BJ (cell line): ENCODE measurements at regions not wholly inside any gene's neighbourhood (a gene's known extent, or its start where the extent isn't known, plus 50 kb on each side); places are given as distances from the start of the nearest gene placed in this dataset.

Experiments used
- CTCF ChIA-PET: fragments of 350-600 bp; formaldehyde crosslinking; extraction: SDS; loops from one replicate; lab custom pipeline; 2021; ENCODE audit warnings: antibody characterized with exemption, inconsistent platforms; lab: Yijun Ruan, JAX
- POLR2A ChIA-PET: fragments of 300-600 bp; sonication (Branson Sonifier 250); formaldehyde crosslinking; extraction: SDS; loops from one replicate; lab custom pipeline; 2021; ENCODE audit warnings: antibody characterized with exemption; lab: Charles Lee
- DNase-seq: peaks from one replicate; pipeline ENCODE4 v3.0.0-alpha.2; 2011; ENCODE audit warnings: low read depth
- H3K27me3 ChIP-seq: 2 replicates; pipeline ENCODE4 v1.6.0; 2011; ENCODE audit warnings: low read length; ENCODE audit not compliant: control insufficient read depth, insufficient read depth
- H3K36me3 ChIP-seq: 2 replicates; pipeline ENCODE4 v1.5.1; 2011; ENCODE audit warnings: low read length; ENCODE audit not compliant: control insufficient read depth, insufficient read depth
- H3K4me3 ChIP-seq: 2 replicates; pipeline ENCODE4 v1.5.1; 2011; ENCODE audit warnings: low read depth, mild to moderate bottlenecking, control low read depth, low read length
- CTCF ChIP-seq: IDR thresholded peaks from 2 replicates; pipeline ENCODE4 v1.5.1; 2011; ENCODE audit warnings: low read depth, mild to moderate bottlenecking, control low read depth, inconsistent platforms, low read length, moderate library complexity; ENCODE audit not compliant: insufficient read depth

GRCh38 chr3:194285024-194285849 lies 65.9 kb downstream of the CPN2 start:
- CTCF ChIA-PET: interaction anchor here (1.1 to 2.3 kb wide), 2 partner anchors 9 to 31 kb away, joined by 3 to 8 read pairs; no protein-coding TSS in a partner anchor
- POLR2A ChIA-PET: no interaction called here

GRCh38 chr3:194285850-194286197 lies 65.3 kb downstream of the CPN2 start:
- ChIA-PET CTCF (interaction anchor here (1.1 to 1.6 kb wide), 2 partner anchors 8 to 505 kb away, joined by 3 to 6 read pairs; no protein-coding TSS in a partner anchor), POLR2A (no interaction called here)
- H3K36me3 ChIP-seq: no peaks in the 10 kb centered on the region
- no peak overlapping the region for H3K4me3 ChIP-seq
- no peak for TF ChIP-seq CTCF
- H3K27me3 ChIP-seq: peaks cover 17% of the 10 kb centered on the region
- no peak for DNase-seq

More at GRCh38 chr3:194285024-194285849, 65.9 kb downstream of the CPN2 start:
- peaks cover 17% of the 10 kb centered on the region for H3K27me3 ChIP-seq
- H3K4me3 ChIP-seq: no peak overlapping the region
- no peak for DNase-seq
- TF ChIP-seq CTCF: no peak
- H3K36me3 ChIP-seq: no peaks in the 10 kb centered on the region

GRCh38 chr3:194286375-194287146 lies 64.6 kb downstream of the CPN2 start:
- Histone ChIP-seq H3K36me3 (no peaks in the 10 kb centered on the region), H3K27me3 (peaks cover 17% of the 10 kb centered on the region), H3K4me3 (no peak overlapping the region)
- TF ChIP-seq CTCF: no peak
- DNase-seq: no peak
- ChIA-PET CTCF (interaction anchor here (0.5 to 1.6 kb wide), 3 partner anchors 8 to 506 kb away, joined by 3 to 6 read pairs (median 3); no protein-coding TSS in a partner anchor), POLR2A (no interaction called here)

- no peak for TF ChIP-seq CTCF
- CTCF ChIA-PET: interaction anchor here (0.9 to 1.6 kb wide), 2 partner anchors 9 to 507 kb away, joined by 3 to 6 read pairs; no protein-coding TSS in a partner anchor
- H3K36me3 ChIP-seq: no peaks in the 10 kb centered on the region
Observed at GRCh38 chr3:194287374-194287773, 63.8 kb downstream of the CPN2 start.

More at GRCh38 chr3:194287374-194287773, 63.8 kb downstream of the CPN2 start:
- POLR2A ChIA-PET: no interaction called here
- Histone ChIP-seq H3K4me3 (no peak overlapping the region), H3K27me3 (peaks cover 17% of the 10 kb centered on the region)
- DNase-seq: no peak
